Sigmoid colon (tissue), 6 donors: ENCODE measurements at regions not wholly inside any gene's neighbourhood (a gene's known extent, or its start where the extent isn't known, plus 50 kb on each side); places are given as distances from the start of the nearest gene placed in this dataset.
A peak's percentile ranks its signal among the peaks of the same experiment; 100 is the strongest.

Experiments used
- DNase-seq: peaks from one replicate; pipeline ENCODE4 v3.0.0-alpha.2; 2019
- H3K27ac ChIP-seq, 4 donors: fragments of 200-600 bp; sonication (generic); one replicate each; pipeline ENCODE4 v1.5.1; 2016 to 2019; ENCODE audit warnings: mild to moderate bottlenecking in 1 of 4
- H3K27me3 ChIP-seq, 3 donors: fragments of 200-600 bp; sonication (generic); one replicate each; pipeline ENCODE4 v1.5.1; 2019; ENCODE audit warnings: mild to moderate bottlenecking in 1 of 3
- H3K36me3 ChIP-seq, 4 donors: fragments of 200-600 bp; sonication (generic); one replicate each; pipeline ENCODE4 v1.5.1; 2016 to 2019
- H3K4me1 ChIP-seq, 4 donors: fragments of 200-600 bp; sonication (generic); one replicate each; pipeline ENCODE4 v1.5.1; 2017 to 2019
- H3K4me3 ChIP-seq, 4 donors: fragments of 200-600 bp; sonication (generic); one replicate each; pipeline ENCODE4 v1.5.1; 2017 to 2019; ENCODE audit warnings: mild to moderate bottlenecking in 2 of 4, moderate library complexity in 1 of 4
- H3K9me3 ChIP-seq, 4 donors: fragments of 200-600 bp in 3 of 4; sonication (generic) in 3 of 4; one replicate each; pipeline versions ENCODE4 v1.5.1 to v1.6.1; 2013 to 2019
- EP300 ChIP-seq, 4 donors: sonication (generic); formaldehyde crosslinking; IDR thresholded peaks; one replicate each; pipeline ENCODE4 v1.6.1; 2017; ENCODE audit warnings: antibody characterized with exemption in 4 of 4
- POLR2A ChIP-seq, 2 donors: fragments of 450-650 bp; IDR thresholded peaks; one replicate each; pipeline ENCODE4 v1.6.1; 2016; ENCODE audit warnings: antibody characterized with exemption in 2 of 2, mild to moderate bottlenecking in 2 of 2, moderate library complexity in 2 of 2
- POLR2AphosphoS5 ChIP-seq, 4 donors: sonication (generic); formaldehyde crosslinking; IDR thresholded peaks; one replicate each; pipeline ENCODE4 v1.6.1; 2017; ENCODE audit warnings: antibody characterized with exemption in 4 of 4
- WGBS, 2 donors: extraction: QIAGEN DNeasy Blood & Tissue Kit; methylation state at CpG; one replicate each; pipeline ENCODE4 v1.1.7; 2013; 5-methylcytosine and 5-hydroxymethylcytosine counted together
- intact Hi-C: fragments of 100-400 bp; cut with DNase I; formaldehyde crosslinking; loops from one replicate; pipeline ENCODE4 v1.15.1; 2023
- TF ChIP-seq, protein P1 (sequence below), 4 experiments: fragments of 450-650 bp in 3 of 4; fragments of 200-600 bp in 1 of 4; IDR thresholded peaks; one replicate each; pipeline ENCODE4 v1.5.1; 2016 to 2019; ENCODE audit warnings: antibody characterized with exemption in 4 of 4, mild to moderate bottlenecking in 3 of 4, moderate library complexity in 2 of 4
- donor health status: healthy with polysubstance abuse.
- donor health status: healthy.

DNA sequence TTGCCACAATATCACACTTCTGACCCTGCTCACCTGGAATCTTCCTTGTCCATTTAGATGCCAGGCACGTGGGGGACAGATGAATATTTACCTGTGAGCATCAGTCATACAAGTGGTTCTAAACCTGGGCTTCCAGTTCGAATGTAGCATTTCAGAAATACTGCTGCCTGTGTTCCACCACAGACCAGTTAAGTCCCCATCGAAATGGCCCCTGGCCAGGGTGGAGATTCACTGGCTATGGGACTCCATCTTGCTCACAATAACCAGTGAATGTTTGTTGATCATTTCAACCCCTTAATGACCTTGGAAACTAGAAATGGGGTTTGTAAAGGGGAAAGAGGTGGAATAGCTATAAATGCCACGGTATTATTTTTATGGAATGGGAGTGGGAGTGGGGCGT, 73.8 kb downstream of the CLDN34 start:
- H3K27ac ChIP-seq, result peak overlapping the region in 1 of 4 donors; percentile 21
- H3K4me1 ChIP-seq, result peaks cover 0 to 29% (median 17%) of the 10 kb centered on the region in 4 donors
- TF ChIP-seq POLR2A (IDR thresholded peaks at IDR 0.05) (no peak), POLR2AphosphoS5 (IDR thresholded peaks at IDR 0.05) (no peak), EP300 (IDR thresholded peaks at IDR 0.05) (no peak)
- TF ChIP-seq, protein P1, sequence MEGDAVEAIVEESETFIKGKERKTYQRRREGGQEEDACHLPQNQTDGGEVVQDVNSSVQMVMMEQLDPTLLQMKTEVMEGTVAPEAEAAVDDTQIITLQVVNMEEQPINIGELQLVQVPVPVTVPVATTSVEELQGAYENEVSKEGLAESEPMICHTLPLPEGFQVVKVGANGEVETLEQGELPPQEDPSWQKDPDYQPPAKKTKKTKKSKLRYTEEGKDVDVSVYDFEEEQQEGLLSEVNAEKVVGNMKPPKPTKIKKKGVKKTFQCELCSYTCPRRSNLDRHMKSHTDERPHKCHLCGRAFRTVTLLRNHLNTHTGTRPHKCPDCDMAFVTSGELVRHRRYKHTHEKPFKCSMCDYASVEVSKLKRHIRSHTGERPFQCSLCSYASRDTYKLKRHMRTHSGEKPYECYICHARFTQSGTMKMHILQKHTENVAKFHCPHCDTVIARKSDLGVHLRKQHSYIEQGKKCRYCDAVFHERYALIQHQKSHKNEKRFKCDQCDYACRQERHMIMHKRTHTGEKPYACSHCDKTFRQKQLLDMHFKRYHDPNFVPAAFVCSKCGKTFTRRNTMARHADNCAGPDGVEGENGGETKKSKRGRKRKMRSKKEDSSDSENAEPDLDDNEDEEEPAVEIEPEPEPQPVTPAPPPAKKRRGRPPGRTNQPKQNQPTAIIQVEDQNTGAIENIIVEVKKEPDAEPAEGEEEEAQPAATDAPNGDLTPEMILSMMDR (IDR thresholded peaks at IDR 0.05), result no peak
- WGBS, 2 donors, result 84 to 90% methylated on average over 5 of the region's 5 CpGs
- H3K27me3 ChIP-seq, result no peaks in the 10 kb centered on the region
- no peak overlapping the region for H3K4me3 ChIP-seq
- H3K9me3 ChIP-seq, result no peaks in the 10 kb centered on the region
- intact Hi-C loops, result no loop called here
- DNase-seq, result no peak
- H3K36me3 ChIP-seq, result no peaks in the 10 kb centered on the region

DNA sequence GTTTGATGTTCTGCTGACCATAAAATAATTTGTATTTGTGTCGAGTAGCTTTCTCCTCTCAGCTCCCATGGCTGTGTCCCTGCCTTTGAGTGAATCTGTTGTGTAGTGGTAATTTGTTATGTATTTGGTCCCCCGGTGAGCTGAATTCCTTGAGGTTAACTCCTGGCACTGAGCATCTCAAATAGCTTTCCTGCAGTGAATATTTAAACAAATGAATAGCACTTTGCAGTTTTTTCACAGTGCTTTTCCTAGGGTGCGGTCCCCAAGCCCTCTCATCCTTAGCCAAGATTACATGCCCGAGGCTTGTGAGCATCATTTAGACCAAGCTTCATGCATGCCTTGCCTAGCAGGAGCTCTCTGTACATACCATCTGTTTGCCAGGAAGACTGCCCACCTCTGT, 74.2 kb downstream of the CLDN34 start:
- intact Hi-C loops, result no loop called here
- no peak for DNase-seq
- TF ChIP-seq EP300 (IDR thresholded peaks at IDR 0.05), result no peak
- TF ChIP-seq POLR2AphosphoS5 (IDR thresholded peaks at IDR 0.05), result no peak
- no peak for TF ChIP-seq POLR2A (IDR thresholded peaks at IDR 0.05)
- TF ChIP-seq, protein P1 (IDR thresholded peaks at IDR 0.05), result no peak
- no peaks in the 10 kb centered on the region for H3K27me3 ChIP-seq
- H3K4me1 ChIP-seq, result peaks cover 0 to 30% (median 17%) of the 10 kb centered on the region in 4 donors
- H3K9me3 ChIP-seq, result no peaks in the 10 kb centered on the region
- H3K36me3 ChIP-seq, result no peaks in the 10 kb centered on the region
- H3K27ac ChIP-seq, result no peak overlapping the region
- WGBS, 2 donors, result 87 to 88% methylated on average over 4 of the region's 4 CpGs
- no peak overlapping the region for H3K4me3 ChIP-seq

DNA sequence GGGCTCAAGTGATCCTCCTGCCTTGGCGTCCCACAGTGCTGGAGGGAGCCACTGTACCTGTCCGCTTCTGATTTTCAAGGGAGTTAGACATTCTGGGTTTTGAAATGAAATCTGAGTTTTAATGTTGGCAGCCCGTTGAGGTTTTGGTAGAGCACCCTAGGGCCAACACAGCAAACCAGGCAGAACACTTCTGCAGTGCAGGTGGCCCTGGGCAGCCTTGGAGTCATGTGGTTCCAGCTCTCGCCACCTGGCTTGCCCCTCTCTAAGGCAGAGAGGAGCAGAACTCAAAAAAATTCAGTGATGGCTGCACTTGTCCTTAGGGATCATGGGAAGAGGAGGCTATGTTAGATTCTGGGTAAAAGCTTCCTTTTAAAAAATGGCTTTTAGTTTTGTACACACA, 74.9 kb downstream of the CLDN34 start:
- Histone ChIP-seq H3K4me1 (peaks cover 0 to 36% (median 18%) of the 10 kb centered on the region in 4 donors), H3K9me3 (no peaks in the 10 kb centered on the region), H3K27ac (no peak overlapping the region), H3K36me3 (no peaks in the 10 kb centered on the region), H3K27me3 (no peaks in the 10 kb centered on the region), H3K4me3 (no peak overlapping the region)
- no peak for DNase-seq
- 84 to 94% methylated on average over 4 of the region's 4 CpGs for WGBS, 2 donors
- intact Hi-C loops, result no loop called here
- TF ChIP-seq, protein P1 (IDR thresholded peaks at IDR 0.05), result no peak
- TF ChIP-seq EP300 (IDR thresholded peaks at IDR 0.05), result no peak
- no peak for TF ChIP-seq POLR2AphosphoS5 (IDR thresholded peaks at IDR 0.05)
- TF ChIP-seq POLR2A (IDR thresholded peaks at IDR 0.05), result no peak

DNA sequence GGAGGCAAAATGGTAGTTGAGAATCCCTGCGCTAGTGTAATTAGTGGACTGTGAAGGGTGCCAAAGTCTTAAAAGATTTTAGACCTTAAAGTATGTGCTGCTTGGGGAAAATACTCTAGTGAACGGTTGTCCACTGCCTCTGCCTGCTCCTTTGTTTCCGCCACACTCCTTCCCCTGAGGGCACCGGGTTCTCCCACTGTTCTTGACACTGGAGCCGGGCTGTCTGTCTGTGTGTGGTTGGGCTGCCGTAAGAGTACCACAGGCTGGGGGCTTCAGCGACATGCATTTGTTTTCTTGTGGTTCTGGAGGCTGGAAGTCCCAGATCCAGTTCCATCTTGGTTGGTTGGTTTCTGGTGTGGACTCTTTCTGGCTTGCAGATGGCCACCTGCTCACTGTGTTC, 76.2 kb downstream of the CLDN34 start:
- Histone ChIP-seq H3K36me3 (no peaks in the 10 kb centered on the region), H3K9me3 (no peaks in the 10 kb centered on the region), H3K4me1 (peaks cover 0 to 45% (median 23%) of the 10 kb centered on the region in 4 donors), H3K27me3 (no peaks in the 10 kb centered on the region), H3K4me3 (no peak overlapping the region), H3K27ac (no peak overlapping the region)
- intact Hi-C loops, result no loop called here
- no peak for DNase-seq
- TF ChIP-seq, protein P1 (IDR thresholded peaks at IDR 0.05), result no peak
- no peak for TF ChIP-seq POLR2AphosphoS5 (IDR thresholded peaks at IDR 0.05)
- TF ChIP-seq EP300 (IDR thresholded peaks at IDR 0.05), result no peak
- no peak for TF ChIP-seq POLR2A (IDR thresholded peaks at IDR 0.05)
- 96 to 97% methylated on average over 7 of the region's 7 CpGs for WGBS, 2 donors

DNA sequence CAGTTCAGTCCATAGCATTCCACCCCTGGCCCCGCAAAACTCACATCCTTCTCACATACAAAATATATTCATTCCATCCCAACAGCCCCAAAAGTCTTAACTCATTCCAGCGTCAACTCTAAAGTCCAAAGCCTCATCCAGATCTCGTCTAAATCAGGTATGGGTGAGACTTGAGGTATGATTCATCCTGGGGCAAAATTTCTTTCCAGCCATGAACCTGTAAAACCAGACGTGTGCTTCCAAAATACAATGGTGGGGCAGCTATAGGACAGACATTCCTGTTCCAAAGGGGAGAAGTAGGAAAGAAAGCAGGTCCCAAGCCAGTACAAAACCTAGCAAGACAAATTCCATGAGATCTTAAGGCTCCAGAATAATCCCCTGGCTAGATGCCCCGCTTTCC, 76.9 kb downstream of the CLDN34 start:
- no peak overlapping the region for H3K27ac ChIP-seq
- DNase-seq, result no peak
- H3K4me3 ChIP-seq, result no peak overlapping the region
- H3K4me1 ChIP-seq, result peaks cover 0 to 51% (median 29%) of the 10 kb centered on the region in 4 donors
- H3K9me3 ChIP-seq, result no peaks in the 10 kb centered on the region
- TF ChIP-seq, protein P1 (IDR thresholded peaks at IDR 0.05), result no peak
- TF ChIP-seq POLR2AphosphoS5 (IDR thresholded peaks at IDR 0.05) (no peak), EP300 (IDR thresholded peaks at IDR 0.05) (no peak), POLR2A (IDR thresholded peaks at IDR 0.05) (no peak)
- H3K36me3 ChIP-seq, result no peaks in the 10 kb centered on the region
- H3K27me3 ChIP-seq, result no peaks in the 10 kb centered on the region
- intact Hi-C loops, result no loop called here
- WGBS, 2 donors, result 92 to 96% methylated on average over 5 of the region's 5 CpGs
